Brain microvascular endothelial cell (primary cell): ENCODE measurements at regions not wholly inside any gene's neighbourhood (a gene's known extent, or its start where the extent isn't known, plus 50 kb on each side); places are given as distances from the start of the nearest gene placed in this dataset.

Experiments used
- DNase-seq: peaks from one replicate; pipeline ENCODE4 v3.0.0-alpha.2; 2020
- H3K27ac ChIP-seq: fragments of 250-450 bp; sonication (Bioruptor Pico); 2 replicates; pipeline ENCODE4 v1.5.1; 2020; ENCODE audit warnings: mild to moderate bottlenecking, moderate library complexity
- H3K27me3 ChIP-seq: fragments of 250-450 bp; sonication (Bioruptor Pico); replicated peaks from 2 replicates; pipeline ENCODE4 v1.5.1; 2020; ENCODE audit warnings: mild to moderate bottlenecking
- H3K36me3 ChIP-seq: fragments of 250-450 bp; sonication (Bioruptor Pico); replicated peaks from 2 replicates; pipeline ENCODE4 v1.5.1; 2020; ENCODE audit warnings: mild to moderate bottlenecking
- H3K4me3 ChIP-seq: 2 replicates; pipeline ENCODE4 v1.5.1; 2011; ENCODE audit warnings: low read depth, mild to moderate bottlenecking, control low read depth, low read length, moderate library complexity
- in situ Hi-C: cut with HindIII; loops from 2 replicates; pipeline ENCODE4 v1.10.0; 2017; ENCODE audit warnings: low sequenced_read_pairs, low pct_ligation_motif_present
- TF ChIP-seq, protein P1 (sequence below): IDR thresholded peaks from 2 replicates; pipeline ENCODE4 v1.5.1; 2011; ENCODE audit warnings: low read depth, mild to moderate bottlenecking, moderate library complexity, low read length, control low read depth, inconsistent platforms; ENCODE audit errors: missing control alignments

GRCh38 chr7:21371360-21371759 is 56.5 kb upstream of the SP4 start:
- Histone ChIP-seq H3K27me3 (no peaks in the 10 kb centered on the region), H3K36me3 (no peaks in the 10 kb centered on the region), H3K4me3 (no peak overlapping the region), H3K27ac (no peak overlapping the region)
- in situ Hi-C loops, result no loop called here
- TF ChIP-seq, protein P1, sequence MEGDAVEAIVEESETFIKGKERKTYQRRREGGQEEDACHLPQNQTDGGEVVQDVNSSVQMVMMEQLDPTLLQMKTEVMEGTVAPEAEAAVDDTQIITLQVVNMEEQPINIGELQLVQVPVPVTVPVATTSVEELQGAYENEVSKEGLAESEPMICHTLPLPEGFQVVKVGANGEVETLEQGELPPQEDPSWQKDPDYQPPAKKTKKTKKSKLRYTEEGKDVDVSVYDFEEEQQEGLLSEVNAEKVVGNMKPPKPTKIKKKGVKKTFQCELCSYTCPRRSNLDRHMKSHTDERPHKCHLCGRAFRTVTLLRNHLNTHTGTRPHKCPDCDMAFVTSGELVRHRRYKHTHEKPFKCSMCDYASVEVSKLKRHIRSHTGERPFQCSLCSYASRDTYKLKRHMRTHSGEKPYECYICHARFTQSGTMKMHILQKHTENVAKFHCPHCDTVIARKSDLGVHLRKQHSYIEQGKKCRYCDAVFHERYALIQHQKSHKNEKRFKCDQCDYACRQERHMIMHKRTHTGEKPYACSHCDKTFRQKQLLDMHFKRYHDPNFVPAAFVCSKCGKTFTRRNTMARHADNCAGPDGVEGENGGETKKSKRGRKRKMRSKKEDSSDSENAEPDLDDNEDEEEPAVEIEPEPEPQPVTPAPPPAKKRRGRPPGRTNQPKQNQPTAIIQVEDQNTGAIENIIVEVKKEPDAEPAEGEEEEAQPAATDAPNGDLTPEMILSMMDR, result no peak
- no peak for DNase-seq

GRCh38 chr7:21373031-21373430 is 54.9 kb upstream of the SP4 start:
- Histone ChIP-seq H3K27me3 (no peaks in the 10 kb centered on the region), H3K4me3 (no peak overlapping the region), H3K27ac (no peak overlapping the region), H3K36me3 (no peaks in the 10 kb centered on the region)
- TF ChIP-seq, protein P1, result no peak
- no peak for DNase-seq
- in situ Hi-C loops, result no loop called here

DNA sequence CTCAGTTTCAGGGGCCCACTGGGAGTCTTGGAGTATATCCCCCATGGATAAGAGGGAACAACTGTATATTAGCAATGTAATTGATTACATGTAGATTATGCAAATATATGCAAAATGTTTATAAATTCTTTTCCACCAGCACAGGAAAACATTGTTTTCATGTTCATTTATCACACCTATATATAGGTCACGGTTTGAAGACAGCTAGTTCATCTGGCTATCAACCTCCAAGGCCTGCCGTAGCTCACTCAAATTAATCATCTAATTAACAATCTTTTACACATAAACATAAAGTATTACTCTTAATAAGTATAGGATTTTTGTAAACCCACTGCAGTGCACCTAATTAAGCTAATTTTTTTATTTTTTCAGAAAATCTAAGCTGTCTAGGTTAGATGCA is 53.7 kb upstream of the SP4 start:
- Histone ChIP-seq H3K36me3 (no peaks in the 10 kb centered on the region), H3K27me3 (no peaks in the 10 kb centered on the region), H3K27ac (no peak overlapping the region), H3K4me3 (no peak overlapping the region)
- DNase-seq, result no peak
- TF ChIP-seq, protein P1, result no peak
- in situ Hi-C loops, result no loop called here

DNA sequence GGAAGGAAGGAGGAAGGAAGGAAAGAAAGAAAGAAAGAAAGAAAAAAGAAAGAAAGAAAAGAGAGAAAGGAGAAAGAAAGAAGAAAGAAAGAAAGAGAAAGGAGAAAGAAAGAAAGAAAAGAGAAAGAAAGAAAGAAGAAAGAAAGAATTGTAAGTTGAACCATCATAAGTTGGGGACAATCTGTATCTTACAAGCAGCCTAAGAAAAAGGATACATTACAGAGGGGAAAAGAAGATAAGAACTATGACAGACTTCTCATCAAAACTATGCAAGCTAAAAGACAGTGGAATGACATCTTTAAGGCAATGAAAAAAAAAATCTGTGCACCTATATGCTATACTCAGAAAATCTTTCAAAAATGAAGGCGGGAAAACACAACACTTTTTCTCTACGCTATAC is 50.3 kb upstream of the SP4 start:
- DNase-seq, result no peak
- TF ChIP-seq, protein P1, result no peak
- H3K27me3 ChIP-seq, result no peaks in the 10 kb centered on the region
- H3K4me3 ChIP-seq, result no peak overlapping the region
- H3K36me3 ChIP-seq, result no peaks in the 10 kb centered on the region
- H3K27ac ChIP-seq, result no peak overlapping the region
- in situ Hi-C loops, result no loop called here
